HL-60 (cell line): ENCODE measurements at regions not wholly inside any gene's neighbourhood (a gene's known extent, or its start where the extent isn't known, plus 50 kb on each side); places are given as distances from the start of the nearest gene placed in this dataset.

ENCODE experiments used
- CTCF ChIP-seq: IDR thresholded peaks from one replicate; pipeline ENCODE4 v1.5.1; 2011; ENCODE audit warnings: low read length, control low read depth, inconsistent platforms; ENCODE audit not compliant: insufficient read depth
- POLR2AphosphoS5 ChIP-seq: IDR thresholded peaks from 2 replicates; pipeline ENCODE4 v1.6.1; 2012; ENCODE audit warnings: low read depth
- REST ChIP-seq: IDR thresholded peaks from 2 replicates; pipeline ENCODE4 v1.6.1; 2012; ENCODE audit warnings: low read depth; ENCODE audit not compliant: insufficient replicate concordance
- SPI1 ChIP-seq: IDR thresholded peaks from 2 replicates; pipeline ENCODE4 v1.6.1; 2012; ENCODE audit warnings: low read depth, mild to moderate bottlenecking, borderline replicate concordance

GRCh38 chr2:176772816-176773215 is 439.8 kb upstream of the HNRNPA3 start:
- no peak for TF ChIP-seq CTCF
- no peak for TF ChIP-seq REST
- TF ChIP-seq POLR2AphosphoS5 = no peak
- no peak for TF ChIP-seq SPI1
